Cerebellar cortex (tissue), 1 donor: ENCODE measurements at regions not wholly inside any gene's neighbourhood (a gene's known extent, or its start where the extent isn't known, plus 50 kb on each side); places are given as distances from the start of the nearest gene placed in this dataset.

Source experiments
- DNase-seq: peaks from one replicate; pipeline ENCODE4 v3.0.0-alpha.2; 2015; ENCODE audit warnings: low spot score

DNA sequence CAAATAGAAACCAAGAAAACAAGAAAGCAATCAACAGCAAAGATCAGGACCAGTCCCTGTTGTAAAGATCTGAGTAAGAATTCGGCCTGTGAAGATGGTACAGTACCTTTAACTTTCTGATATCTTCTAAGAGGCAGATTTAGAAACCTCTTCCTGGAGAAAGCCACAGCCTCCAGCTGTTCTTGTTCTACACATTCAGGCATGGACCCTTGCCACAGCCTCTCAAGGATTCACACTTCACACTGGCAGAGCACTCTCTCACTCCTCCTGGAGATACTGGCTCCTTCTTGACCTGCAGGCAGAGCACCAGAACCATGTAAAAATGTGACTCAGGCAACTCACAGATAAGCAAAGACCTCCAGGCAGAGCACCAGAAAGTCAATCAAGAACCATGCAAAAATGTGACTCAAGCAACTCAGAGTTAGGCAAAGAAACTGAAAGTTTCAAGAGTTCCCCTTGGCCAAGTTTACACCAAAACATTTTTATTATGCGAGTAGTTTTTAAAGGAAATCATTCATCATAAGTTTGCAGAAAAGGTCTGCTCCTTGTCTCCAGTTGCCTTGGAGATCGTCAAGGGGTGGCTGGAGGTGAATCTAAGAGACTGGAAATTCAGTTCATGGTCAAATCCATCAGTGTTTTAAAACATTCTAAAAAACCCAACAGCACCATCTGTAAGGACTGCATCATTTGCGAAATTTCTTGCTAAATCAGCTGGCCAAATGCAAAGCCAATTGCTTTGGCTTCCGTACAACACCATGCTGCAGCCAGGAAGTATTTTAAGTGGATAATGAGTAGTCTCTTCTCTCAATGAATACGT is 119.3 kb upstream of the MDM1 start:
- no peak for DNase-seq

DNA sequence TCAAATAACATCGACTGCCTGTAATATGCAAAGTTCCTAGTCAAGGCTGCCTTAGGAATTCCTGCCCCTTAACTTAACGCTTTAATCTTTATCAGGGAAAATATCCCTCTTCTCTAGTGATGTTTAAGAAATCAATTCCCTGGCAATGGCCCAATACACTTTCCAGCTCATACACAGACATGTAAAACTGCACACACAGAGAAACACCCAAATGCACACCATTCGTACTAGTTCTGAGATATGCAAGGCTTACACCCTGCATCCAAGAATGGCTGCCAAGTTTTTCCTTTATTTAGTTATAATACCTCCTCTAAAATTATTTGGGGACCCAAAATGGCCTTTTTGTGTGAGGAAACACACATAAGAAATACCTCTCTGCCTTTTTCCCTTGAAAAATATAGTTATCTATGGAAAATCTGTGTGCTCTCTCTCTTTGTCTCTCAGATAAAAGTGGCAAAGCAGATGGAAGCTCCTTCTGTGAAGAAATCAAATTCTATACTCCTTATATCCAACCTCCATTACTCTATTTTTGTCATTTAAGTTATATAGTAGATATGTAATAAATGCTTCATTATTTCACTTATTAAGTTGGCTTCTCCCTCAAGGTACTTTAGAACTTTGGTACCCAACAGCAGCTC is 120.0 kb upstream of the MDM1 start:
- DNase-seq = no peak

DNA sequence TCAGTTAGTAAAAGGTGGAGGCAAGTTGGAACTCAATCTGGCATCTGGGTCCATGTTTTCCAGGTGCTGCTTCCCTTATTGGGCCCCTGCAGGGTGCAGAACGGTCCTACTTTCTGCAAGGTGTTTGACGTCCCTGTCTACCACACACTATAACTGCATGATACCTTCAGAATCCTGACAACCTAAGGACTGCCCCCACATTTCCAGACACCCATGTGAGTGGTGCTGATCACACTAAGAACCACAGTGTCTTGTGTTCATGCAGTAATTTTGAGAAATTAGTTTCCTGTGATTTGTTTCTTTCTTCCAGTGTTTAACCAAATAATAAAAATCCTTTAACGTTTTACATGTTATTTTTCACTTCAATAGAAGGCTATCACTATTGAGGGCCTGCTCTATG is 121.1 kb upstream of the MDM1 start:
- DNase-seq = no peak

DNA sequence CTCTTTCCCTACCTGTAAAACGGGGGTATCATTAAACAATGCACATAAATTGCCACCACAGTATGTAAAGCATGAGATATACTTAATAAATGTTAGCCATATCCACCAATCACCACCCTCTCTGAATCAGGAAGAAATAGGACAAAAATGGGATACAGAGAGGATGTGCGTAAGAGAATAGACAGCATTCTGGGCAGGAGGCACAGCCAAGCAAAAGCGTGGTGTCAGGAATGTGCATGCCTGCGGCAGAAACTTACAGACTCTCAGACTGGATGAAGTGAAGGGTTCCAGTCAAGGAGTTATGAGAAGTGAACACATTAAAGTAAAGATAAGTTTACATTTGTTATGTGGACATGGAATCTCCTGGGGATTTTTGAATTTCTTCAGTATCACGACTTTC is 121.7 kb upstream of the MDM1 start:
- DNase-seq = no peak

GRCh38 chr12:68454892-68455291 is 122.7 kb upstream of the MDM1 start:
- DNase-seq = no peak

DNA sequence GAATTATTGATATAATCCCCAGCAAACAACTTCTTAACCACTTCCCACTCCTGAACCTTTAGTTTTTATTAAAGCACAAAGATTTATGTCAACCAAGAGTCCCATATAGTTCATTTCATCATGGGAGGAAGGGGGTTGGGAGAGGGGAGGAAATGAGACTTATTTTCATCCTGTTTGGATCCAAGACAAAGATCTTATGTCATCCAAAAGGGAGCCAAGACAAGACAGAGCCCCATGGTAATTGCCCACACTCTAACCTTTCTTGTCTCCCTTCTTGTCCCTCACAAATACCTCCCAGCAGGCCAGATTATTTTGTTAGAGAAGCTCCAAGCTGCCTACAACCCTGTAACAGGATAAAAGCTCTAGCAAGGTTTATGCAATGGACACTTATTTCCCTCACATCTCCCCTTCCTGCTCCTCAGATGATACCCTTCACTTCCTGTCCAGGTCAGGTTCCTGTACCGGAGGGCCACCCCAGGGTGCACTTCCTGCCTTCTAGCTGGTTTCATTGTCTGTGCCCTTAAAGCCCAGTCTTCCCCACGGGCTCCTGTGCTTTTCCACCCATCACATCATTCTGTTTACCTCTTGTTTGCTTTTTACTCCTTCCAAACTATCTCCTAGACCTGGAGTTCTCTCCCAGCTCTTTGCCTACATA is 123.7 kb upstream of the MDM1 start:
- no peak for DNase-seq

- no peak for DNase-seq
Measured at GRCh38 chr12:68458866-68459265, 126.7 kb upstream of the MDM1 start.

DNA sequence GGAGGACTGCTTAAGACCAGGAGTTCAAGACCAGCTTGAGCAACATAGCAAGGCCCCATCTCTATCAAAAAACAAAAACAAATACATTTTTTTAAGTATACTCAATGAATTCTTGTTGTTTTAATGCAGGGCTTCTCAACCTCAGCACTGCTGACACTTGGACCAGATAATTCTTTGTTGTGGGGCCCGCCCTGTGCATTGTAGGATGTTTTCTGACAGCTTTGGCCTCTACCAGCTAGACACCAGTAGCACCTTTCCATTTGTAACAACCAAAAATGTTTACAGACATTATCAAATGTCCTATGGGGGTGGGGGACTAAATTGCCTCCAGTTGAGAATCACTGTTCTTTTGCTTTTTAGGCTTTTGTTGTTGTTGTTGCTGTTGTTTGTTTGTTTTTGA is 128.1 kb upstream of the MDM1 start:
- DNase-seq = no peak

DNA sequence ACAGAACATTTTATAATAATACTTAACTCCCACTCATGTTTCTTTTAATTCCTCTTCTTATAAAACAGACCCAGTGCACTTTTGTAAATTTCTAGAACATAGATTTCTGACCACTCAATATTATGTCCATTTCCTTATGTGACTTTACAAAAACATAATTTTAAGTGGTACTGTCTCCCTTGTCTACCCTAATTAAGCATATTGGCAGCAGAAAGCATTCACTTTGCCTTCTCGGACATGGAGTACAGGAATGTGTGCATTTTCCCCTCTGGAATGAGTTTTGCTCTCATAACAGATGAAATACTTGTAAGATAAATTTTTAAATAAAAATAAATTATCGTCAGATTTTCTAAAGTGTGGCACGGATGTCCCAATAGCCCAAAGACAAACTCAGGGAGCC is 129.5 kb upstream of the MDM1 start:
- DNase-seq = no peak

GRCh38 chr12:68462803-68463202 is 130.6 kb upstream of the MDM1 start:
- DNase-seq = no peak

DNA sequence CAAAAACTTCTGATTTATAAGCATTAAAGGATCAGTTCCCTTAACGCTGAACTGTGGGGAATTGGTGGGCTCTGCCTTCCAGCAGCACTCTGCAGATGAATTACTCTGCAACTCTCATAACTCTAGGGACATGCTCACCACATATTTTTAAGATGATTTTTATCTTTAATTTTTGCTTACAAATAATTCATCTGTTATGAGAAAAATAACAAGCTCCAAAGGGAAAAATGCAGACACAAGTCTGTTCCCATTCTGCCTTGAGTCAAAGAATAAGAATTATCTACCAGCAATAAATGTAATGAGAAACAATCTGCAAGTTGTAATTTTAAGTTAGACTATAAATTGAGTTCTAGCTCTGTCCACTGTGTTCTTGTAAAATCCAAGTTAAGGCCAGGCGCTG is 133.1 kb upstream of the MDM1 start:
- no peak for DNase-seq

- no peak for DNase-seq
Measured at GRCh38 chr12:68467514-68467913, 135.4 kb upstream of the MDM1 start.

- no peak for DNase-seq
Measured at GRCh38 chr12:68468036-68468435, 135.9 kb upstream of the MDM1 start.

GRCh38 chr12:68469113-68469512 is 137.0 kb upstream of the MDM1 start:
- no peak for DNase-seq

GRCh38 chr12:68470664-68471328 is 138.6 kb upstream of the MDM1 start:
- DNase-seq = no peak

DNA sequence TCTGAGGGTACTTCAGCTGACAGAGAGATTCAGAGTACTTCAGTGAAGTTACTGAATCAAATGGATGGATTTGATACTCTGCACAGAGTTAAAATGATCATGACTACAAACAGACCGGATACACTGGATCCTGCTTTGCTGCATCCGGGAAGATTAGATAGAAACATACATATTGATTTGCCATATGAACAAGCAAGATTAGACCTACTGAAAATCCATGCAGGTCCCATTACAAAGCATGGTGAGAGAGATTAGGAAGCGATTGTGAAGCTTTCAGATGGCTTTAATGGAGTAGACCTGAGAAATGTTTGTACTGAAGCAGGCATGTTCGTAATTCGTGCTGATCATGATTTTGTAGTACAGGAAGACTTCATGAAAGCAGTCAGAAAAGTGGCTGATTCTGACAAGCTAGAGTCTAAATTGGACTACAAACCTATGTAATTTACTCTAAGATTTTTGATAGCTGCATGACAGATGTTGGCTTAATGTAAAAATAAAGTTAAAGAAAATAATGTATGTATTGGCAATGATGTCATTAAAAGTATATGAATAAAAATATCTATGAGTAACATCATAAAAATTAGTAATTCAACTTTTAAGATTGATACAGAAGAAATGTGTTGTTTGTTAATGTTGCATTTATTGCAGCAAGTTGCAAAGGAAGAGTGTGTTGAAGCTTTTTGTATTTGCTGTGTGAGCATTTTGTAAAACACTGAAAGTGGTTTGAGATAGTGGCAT is 136.1 kb upstream of the RAP1B start:
- DNase-seq = no peak

DNA sequence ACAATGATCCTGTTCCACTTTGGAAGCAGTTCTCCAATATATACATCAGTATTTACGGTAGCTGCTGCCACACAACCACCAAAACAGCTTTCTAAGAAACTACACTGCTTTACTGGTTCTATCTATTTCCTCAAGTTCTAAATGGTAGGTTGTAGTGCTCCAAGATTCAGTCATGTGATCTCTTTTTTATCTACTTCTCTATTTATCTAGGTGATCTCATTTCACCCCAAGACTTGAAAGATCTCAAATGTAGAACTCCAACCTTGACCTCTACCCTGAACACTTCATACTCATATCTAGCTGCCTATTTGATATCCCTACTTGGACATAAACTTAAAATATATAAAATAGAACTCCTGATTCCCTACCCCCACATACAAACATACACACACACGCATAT is 133.9 kb upstream of the RAP1B start:
- no peak for DNase-seq

DNA sequence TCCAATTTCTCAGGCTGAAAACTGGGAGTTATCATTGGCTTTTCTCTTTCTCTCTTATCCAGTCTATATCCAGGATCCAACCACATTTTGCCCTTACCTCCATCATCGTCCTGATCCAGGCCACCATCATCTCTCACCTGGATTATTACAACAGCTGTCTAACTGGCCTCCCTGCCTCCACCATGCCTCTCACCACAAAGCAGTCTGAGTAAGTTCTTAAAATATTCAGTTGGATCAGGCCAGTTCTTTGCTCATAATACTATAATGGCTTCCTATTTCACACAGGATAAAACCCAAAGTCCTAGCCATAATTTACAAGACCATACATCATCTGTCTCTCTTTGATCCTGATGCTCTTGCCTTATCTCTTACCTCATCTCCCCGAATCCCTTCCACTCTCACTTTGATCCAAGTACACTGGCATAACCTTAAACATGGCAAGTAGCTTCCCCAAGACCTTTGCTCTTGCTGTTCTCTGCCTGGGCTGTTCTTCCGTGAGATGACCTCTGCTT is 133.4 kb upstream of the RAP1B start:
- no peak for DNase-seq

GRCh38 chr12:68477906-68478305 is 132.8 kb upstream of the RAP1B start:
- no peak for DNase-seq

DNA sequence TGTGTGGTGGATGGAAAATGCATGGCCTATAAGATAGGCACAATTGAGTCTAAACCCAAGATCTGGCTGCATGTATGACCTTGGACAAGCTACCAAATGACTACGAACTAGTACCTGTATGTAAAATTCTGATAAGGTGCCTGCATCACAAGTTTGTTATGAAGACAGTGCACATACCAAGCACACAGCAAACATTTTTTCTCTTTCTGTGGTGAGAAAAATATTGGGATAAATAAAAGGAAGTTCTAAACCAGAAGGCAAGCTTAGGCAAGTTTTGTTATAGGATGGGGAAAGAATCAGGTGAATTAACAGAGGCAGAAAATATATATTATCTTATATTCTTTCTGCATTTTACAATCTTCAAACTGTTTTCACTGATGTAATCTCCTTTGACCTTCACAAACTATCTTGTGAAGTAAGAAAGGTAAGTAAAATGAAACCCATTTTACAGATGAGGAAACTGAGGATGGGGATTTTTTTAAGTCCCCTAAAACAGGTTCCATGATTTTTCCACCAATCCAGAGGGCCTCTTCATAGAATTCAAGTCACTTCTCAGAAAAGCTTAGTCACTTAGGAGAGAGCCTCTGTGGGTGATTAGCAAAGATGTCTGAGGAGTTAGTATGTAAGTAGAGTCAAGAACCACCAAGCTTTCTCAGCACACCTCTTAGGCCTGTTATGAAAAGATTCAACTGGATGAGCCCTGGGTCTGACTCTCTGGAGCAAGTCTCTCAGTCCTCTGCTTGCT is 132.0 kb upstream of the RAP1B start:
- no peak for DNase-seq

GRCh38 chr12:68479261-68479895 is 131.3 kb upstream of the RAP1B start:
- DNase-seq = no peak
